Renal pelvis (tissue), 1 donor: ENCODE measurements at regions not wholly inside any gene's neighbourhood (a gene's known extent, or its start where the extent isn't known, plus 50 kb on each side); places are given as distances from the start of the nearest gene placed in this dataset.

ENCODE experiments used
- DNase-seq: peaks from one replicate; pipeline ENCODE4 v3.0.0-alpha.2; 2013

GRCh38 chr3:22113453-22113852, 362.4 kb upstream of the ZNF385D start:
- DNase-seq: no peak

GRCh38 chr3:22115581-22115980, 364.6 kb upstream of the ZNF385D start:
- no peak for DNase-seq

DNA sequence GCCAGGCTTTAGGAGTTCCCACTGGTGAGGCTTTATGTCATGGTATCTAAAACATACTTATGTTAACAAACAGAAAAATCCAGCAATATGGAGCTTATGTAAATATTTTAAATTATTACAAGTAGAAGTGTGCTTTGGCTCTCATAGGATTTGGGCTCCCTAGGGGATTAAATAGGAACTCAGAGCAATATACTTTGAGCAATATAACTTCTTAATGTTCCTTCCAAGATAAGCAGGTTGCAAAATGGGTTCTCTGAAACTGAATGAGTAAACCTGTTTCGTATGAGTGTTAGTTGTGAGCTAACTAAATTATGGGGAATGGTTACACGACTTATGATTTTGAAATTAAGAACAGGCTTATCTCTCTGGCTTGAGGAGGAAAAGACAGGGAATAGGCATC, 366.1 kb upstream of the ZNF385D start:
- DNase-seq: no peak

DNA sequence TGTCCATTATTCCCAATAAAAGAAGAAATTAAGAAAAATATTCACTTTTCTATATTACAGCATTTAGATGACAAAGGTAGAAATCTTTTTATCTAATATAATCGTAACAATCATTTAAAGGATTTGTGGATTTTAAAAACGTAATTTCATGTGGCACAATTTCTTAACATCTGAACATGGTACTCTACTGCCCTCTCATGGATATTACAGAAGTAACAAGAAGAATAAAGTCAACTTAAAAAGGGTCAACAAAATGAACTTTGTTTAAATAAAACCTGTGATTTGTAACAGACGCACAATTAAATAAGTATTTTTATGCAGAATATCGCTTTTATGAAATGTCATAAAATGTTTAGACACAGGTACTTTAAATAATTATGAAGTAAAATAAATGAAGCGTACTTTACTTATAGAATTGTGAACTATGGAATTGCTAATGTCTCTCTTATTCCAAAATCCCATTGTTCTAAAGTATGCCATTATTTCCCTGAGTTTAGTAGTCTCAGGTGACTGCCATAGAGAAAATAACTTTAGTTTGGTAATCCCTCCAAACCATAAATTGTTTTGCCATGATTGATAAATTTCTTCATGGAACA, 366.8 kb upstream of the ZNF385D start:
- DNase-seq: peak; percentile 44

GRCh38 chr3:22118542-22118941, 367.5 kb upstream of the ZNF385D start:
- DNase-seq: no peak

- DNase-seq: no peak
Measured at GRCh38 chr3:22121068-22121701, 370.2 kb upstream of the ZNF385D start.

DNA sequence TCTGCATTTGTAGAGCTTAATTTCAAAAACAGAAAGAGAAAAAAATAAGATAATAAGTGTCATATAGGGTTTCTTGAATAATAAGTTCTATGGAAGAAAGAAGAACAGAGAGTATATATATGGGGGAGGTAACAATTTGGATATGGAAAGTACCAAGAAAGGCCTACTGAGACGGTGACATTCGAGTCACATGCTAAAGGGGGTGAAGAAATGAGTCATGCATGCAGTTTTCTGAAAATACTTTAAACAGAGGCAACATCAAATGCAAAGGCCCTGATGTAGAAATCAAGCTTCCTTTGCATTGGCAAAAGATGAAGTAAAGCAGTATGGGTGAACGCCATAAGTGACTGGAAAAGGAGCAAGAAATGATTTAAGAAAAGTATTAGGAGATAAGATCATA, 371.6 kb upstream of the ZNF385D start:
- DNase-seq: no peak

DNA sequence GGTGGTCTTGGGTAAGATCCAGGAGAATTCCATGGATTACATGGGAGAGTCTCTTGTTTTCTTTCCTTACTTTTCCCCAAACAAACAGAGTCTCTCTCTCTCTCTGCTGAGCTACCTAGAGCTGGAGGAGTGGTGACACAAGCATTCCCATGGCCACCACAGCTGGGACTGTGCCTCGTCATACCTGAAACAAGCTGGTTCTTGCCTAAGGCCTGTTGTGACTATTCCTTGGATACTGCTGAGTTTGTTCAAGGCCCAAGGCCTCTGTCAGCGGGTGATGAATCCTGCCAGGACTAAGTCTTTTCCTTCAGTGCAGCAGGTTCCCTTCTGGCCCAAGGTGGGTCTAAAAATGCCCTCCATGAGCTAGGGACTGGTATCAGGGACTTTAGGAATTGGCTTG, 378.1 kb upstream of the ZNF385D start:
- DNase-seq: no peak

GRCh38 chr3:22141769-22142168, 390.8 kb upstream of the ZNF385D start:
- DNase-seq: no peak

GRCh38 chr3:22147161-22147560, 396.2 kb upstream of the ZNF385D start:
- no peak for DNase-seq

DNA sequence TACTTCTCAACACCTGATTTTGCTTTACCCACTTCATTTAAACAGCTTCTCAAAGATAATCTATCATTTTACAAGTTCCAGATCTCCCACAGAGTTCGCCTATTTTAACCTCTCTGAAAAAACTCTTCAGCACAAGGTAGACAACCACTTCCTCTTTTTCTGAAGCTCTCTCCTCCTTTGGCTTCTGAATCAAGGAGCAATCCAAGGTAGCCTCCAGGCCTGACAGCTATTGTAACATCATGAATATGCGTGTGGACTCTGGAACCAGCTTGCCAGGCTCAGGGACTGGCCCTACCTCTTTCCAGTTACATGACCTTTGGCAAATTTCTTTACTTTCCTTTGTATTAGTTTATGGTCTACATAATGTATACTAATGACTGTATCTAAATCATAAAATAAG, 405.9 kb upstream of the ZNF385D start:
- no peak for DNase-seq

GRCh38 chr3:22157848-22158247, 406.8 kb upstream of the ZNF385D start:
- DNase-seq: no peak

DNA sequence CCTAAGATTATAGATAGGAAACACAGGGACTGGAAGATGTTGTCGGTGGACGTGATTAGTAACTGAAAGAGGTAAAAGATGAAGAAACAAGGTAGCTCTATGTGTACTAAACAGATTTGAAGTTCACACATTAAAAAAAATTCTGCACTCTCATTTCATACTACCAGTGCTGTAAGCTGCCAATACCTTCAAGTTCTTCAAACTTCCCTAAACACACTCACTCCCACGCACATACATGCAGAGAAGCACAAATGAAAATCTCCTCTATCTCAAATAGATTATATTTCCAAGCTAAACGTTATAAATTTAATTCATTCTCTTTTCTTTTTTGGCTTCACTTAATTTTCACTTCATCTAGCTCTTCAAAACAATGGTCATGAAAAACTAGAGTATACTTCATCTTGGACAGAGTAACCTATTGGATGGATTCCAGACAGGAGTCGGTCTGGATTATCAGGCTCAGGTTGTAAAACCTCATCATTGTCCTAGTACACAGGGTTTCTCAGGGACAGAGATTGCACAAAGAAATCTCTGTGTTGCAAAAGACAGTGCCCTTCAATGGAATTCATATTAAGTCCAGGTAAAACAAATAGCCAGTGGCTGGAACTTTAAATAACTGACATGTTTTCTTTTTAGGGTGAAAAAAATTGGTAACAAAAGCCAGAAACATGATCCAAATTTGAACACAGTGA, 408.1 kb upstream of the ZNF385D start:
- no peak for DNase-seq

GRCh38 chr3:22161315-22161714, 410.3 kb upstream of the ZNF385D start:
- DNase-seq: no peak

GRCh38 chr3:22170370-22170769, 419.4 kb upstream of the ZNF385D start:
- no peak for DNase-seq

DNA sequence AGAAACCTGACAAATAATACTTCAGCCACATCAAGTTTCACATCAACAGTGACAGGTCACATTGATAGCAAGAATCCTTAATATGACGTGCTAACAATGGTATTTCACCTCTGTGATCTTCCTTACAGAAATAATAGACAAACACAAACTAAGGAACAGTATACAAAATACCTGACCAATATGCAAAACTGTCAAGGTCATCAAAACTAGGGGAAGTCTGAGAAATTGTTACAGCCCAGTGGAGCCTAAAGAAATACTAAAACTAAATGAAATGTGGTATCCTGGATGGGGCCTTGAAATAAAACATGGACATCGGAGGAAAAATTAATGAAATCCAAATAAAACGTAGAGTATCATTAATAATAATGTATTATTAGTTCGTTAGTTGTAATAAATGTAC, 422.0 kb upstream of the ZNF385D start:
- DNase-seq: no peak

GRCh38 chr3:22175947-22176346, 424.9 kb upstream of the ZNF385D start:
- DNase-seq: no peak

DNA sequence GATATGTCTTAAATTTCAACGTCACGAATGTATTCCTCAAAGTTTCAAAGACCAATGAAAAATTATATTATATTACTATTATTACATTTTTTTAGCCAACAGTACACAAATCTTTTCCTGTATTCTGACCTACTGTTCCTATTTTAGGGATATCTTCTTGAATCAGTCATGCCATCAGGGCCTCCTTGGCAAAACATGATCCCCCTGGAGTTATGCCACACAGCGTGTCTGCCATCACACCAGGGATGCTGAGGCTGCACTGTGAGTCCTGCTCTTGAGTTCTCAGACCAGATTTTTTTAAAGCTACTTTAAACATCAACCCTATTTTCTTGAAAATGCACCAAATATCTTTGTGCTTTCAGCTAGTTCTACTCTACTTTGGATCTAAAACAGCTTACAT, 425.9 kb upstream of the ZNF385D start:
- no peak for DNase-seq

GRCh38 chr3:22189616-22190015, 438.6 kb upstream of the ZNF385D start:
- DNase-seq: no peak

GRCh38 chr3:22199095-22199494, 448.1 kb upstream of the ZNF385D start:
- DNase-seq: no peak

GRCh38 chr3:22208844-22209243, 457.8 kb upstream of the ZNF385D start:
- no peak for DNase-seq

- DNase-seq: no peak
Measured at GRCh38 chr3:22209578-22209977, 458.6 kb upstream of the ZNF385D start.

GRCh38 chr3:22210693-22211092, 459.7 kb upstream of the ZNF385D start:
- DNase-seq: no peak

GRCh38 chr3:22216601-22217000, 465.6 kb upstream of the ZNF385D start:
- no peak for DNase-seq
